ENCODE measurements at regions not wholly inside any gene's neighbourhood (a gene's known extent, or its start where the extent isn't known, plus 50 kb on each side); places are given as distances from the start of the nearest gene placed in this dataset.

DNA sequence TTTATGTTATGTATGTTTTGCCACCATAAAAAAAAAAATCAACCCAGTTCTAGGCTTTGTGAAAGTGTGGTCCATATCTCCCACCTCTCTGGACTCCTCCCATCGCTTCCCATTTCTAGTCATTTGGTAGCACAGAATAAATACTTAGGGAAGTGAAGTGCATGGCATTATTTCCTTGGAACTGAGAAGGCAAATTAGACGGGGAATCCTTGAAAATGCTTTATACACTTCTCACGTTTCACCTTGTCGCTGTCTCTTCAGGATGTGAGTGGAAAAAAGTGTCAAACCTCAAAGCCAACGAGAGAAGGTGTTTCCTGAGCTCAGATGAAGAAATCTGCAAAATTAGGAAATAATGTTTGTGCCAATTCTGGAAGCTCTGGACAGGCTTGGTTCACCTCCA is 209.9 kb downstream of the ATG4C start (continued):
- TF ChIP-seq, protein P1, sequence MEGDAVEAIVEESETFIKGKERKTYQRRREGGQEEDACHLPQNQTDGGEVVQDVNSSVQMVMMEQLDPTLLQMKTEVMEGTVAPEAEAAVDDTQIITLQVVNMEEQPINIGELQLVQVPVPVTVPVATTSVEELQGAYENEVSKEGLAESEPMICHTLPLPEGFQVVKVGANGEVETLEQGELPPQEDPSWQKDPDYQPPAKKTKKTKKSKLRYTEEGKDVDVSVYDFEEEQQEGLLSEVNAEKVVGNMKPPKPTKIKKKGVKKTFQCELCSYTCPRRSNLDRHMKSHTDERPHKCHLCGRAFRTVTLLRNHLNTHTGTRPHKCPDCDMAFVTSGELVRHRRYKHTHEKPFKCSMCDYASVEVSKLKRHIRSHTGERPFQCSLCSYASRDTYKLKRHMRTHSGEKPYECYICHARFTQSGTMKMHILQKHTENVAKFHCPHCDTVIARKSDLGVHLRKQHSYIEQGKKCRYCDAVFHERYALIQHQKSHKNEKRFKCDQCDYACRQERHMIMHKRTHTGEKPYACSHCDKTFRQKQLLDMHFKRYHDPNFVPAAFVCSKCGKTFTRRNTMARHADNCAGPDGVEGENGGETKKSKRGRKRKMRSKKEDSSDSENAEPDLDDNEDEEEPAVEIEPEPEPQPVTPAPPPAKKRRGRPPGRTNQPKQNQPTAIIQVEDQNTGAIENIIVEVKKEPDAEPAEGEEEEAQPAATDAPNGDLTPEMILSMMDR (conservative IDR thresholded peaks at IDR 0.05; ENCODE audit: low read depth in 2 of 2), result no peak
- TF ChIP-seq ZNF462 (CRISPR knock-in tag; IDR thresholded peaks at IDR 0.05) (no peak), JUNB (IDR thresholded peaks at IDR 0.05; ENCODE audit: unreplicated experiment) (no peak), ZNF331 (CRISPR knock-in tag; IDR thresholded peaks at IDR 0.05; ENCODE audit: low read depth) (no peak), STAT1 (IDR thresholded peaks at IDR 0.05; ENCODE audit: unreplicated experiment) (no peak)

GRCh38 chr1:62995173-62995572 is 211.2 kb downstream of the ATG4C start:
- Histone ChIP-seq H3K27ac (ENCODE audit: low read depth) (no peak overlapping the region), H3K4me2 (no peak overlapping the region), H2AFZ (no peak overlapping the region), H3K27me3 (ENCODE audit: insufficient read depth) (no peaks in the 10 kb centered on the region), H3K4me3 (no peak overlapping the region), H3K79me2 (replicated peaks; ENCODE audit: insufficient read depth) (no peaks in the 10 kb centered on the region), H3K4me1 (ENCODE audit: insufficient read depth) (peaks cover 13% of the 10 kb centered on the region), H4K20me1 (replicated peaks; ENCODE audit: insufficient read depth) (no peaks in the 10 kb centered on the region), H3F3A (replicated peaks; ENCODE audit: low read depth) (no peaks in the 10 kb centered on the region), H3K36me3 (ENCODE audit: insufficient read depth) (no peaks in the 10 kb centered on the region), H3K9me2 (ENCODE audit: insufficient read depth) (peaks cover 5% of the 10 kb centered on the region; the same call in 1 of the 2 replicates)
- no peak for DNase-seq (ENCODE audit: low spot score)
- H3K36me3 Mint-ChIP-seq (ENCODE audit: low read depth), result no peaks in the 10 kb centered on the region
- H3K4me3 Mint-ChIP-seq, result no peak overlapping the region
- no peaks in the 10 kb centered on the region for H3K9me3 Mint-ChIP-seq
- no peak for ATAC-seq
- H3K4me1 Mint-ChIP-seq, result peaks cover 25% of the 10 kb centered on the region
- no peak overlapping the region for H3K27ac Mint-ChIP-seq
- peaks cover 6% of the 10 kb centered on the region for H3K27me3 Mint-ChIP-seq (ENCODE audit: insufficient read depth, low read depth, poor library complexity)
- TF ChIP-seq JUNB (IDR thresholded peaks at IDR 0.05; ENCODE audit: unreplicated experiment) (no peak), ZNF331 (CRISPR knock-in tag; IDR thresholded peaks at IDR 0.05; ENCODE audit: low read depth) (no peak), ZNF462 (CRISPR knock-in tag; IDR thresholded peaks at IDR 0.05) (no peak), STAT1 (IDR thresholded peaks at IDR 0.05; ENCODE audit: unreplicated experiment) (no peak)
- TF ChIP-seq, protein P2, sequence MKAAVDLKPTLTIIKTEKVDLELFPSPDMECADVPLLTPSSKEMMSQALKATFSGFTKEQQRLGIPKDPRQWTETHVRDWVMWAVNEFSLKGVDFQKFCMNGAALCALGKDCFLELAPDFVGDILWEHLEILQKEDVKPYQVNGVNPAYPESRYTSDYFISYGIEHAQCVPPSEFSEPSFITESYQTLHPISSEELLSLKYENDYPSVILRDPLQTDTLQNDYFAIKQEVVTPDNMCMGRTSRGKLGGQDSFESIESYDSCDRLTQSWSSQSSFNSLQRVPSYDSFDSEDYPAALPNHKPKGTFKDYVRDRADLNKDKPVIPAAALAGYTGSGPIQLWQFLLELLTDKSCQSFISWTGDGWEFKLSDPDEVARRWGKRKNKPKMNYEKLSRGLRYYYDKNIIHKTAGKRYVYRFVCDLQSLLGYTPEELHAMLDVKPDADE (IDR thresholded peaks at IDR 0.05), result no peak
